ENCODE measurements at regions not wholly inside any gene's neighbourhood (a gene's known extent, or its start where the extent isn't known, plus 50 kb on each side); places are given as distances from the start of the nearest gene placed in this dataset.
"Not testable (repeated sequence)": the region's sequence is repeated elsewhere in the genome, so short reads cannot be mapped to it uniquely, and the experiment has no call there.

- TF ChIP-seq CTCF (IDR thresholded peaks at IDR 0.05; ENCODE audit: low read depth, low read length), result no peak
- Histone ChIP-seq H3K4me3 (ENCODE audit: low read depth, low read length) (no peak overlapping the region), H3K4me1 (no peaks in the 10 kb centered on the region), H3K36me3 (no peaks in the 10 kb centered on the region), H3K9me3 (no peaks in the 10 kb centered on the region), H3K27me3 (no peaks in the 10 kb centered on the region)
- no peak for DNase-seq
Observed at GRCh38 chr6:148021699-148022098, 320.9 kb upstream of the SASH1 start.

GRCh38 chr6:148022279-148022678 lies 320.4 kb upstream of the SASH1 start:
- not testable (repeated sequence) for H3K9me3 ChIP-seq; DNase-seq; H3K27me3 ChIP-seq; H3K4me1 ChIP-seq; H3K4me3 ChIP-seq (ENCODE audit: low read depth, low read length); H3K36me3 ChIP-seq

- DNase-seq, result no peak
- no peak for TF ChIP-seq CTCF (IDR thresholded peaks at IDR 0.05; ENCODE audit: low read depth, low read length)
Observed at GRCh38 chr6:148027201-148027600, 315.4 kb upstream of the SASH1 start.

GRCh38 chr6:148035806-148036390 lies 306.7 kb upstream of the SASH1 start:
- H3K4me1 ChIP-seq, result no peaks in the 10 kb centered on the region
- TF ChIP-seq CTCF (IDR thresholded peaks at IDR 0.05; ENCODE audit: low read depth, low read length), result no peak
- H3K9me3 ChIP-seq, result no peaks in the 10 kb centered on the region
- no peaks in the 10 kb centered on the region for H3K36me3 ChIP-seq
- no peaks in the 10 kb centered on the region for H3K27me3 ChIP-seq
- H3K4me3 ChIP-seq (ENCODE audit: low read depth, low read length), result no peak overlapping the region
- no peak for DNase-seq

More at GRCh38 chr6:148027201-148027600, 315.4 kb upstream of the SASH1 start:
- Histone ChIP-seq H3K36me3 (no peaks in the 10 kb centered on the region), H3K4me1 (no peaks in the 10 kb centered on the region), H3K4me3 (ENCODE audit: low read depth, low read length) (no peak overlapping the region), H3K27me3 (no peaks in the 10 kb centered on the region), H3K9me3 (no peaks in the 10 kb centered on the region)

GRCh38 chr6:148037496-148037895 lies 305.1 kb upstream of the SASH1 start:
- DNase-seq, result no peak

GRCh38 chr6:148041546-148041945 lies 301.1 kb upstream of the SASH1 start:
- no peaks in the 10 kb centered on the region for H3K36me3 ChIP-seq
- TF ChIP-seq CTCF (IDR thresholded peaks at IDR 0.05; ENCODE audit: low read depth, low read length), result no peak
- no peaks in the 10 kb centered on the region for H3K4me1 ChIP-seq
- H3K27me3 ChIP-seq, result no peaks in the 10 kb centered on the region
- DNase-seq, result no peak
- no peak overlapping the region for H3K4me3 ChIP-seq (ENCODE audit: low read depth, low read length)
- no peaks in the 10 kb centered on the region for H3K9me3 ChIP-seq

More at GRCh38 chr6:148037496-148037895, 305.1 kb upstream of the SASH1 start:
- Histone ChIP-seq H3K27me3 (no peaks in the 10 kb centered on the region), H3K4me3 (ENCODE audit: low read depth, low read length) (no peak overlapping the region), H3K4me1 (no peaks in the 10 kb centered on the region), H3K36me3 (no peaks in the 10 kb centered on the region), H3K9me3 (no peaks in the 10 kb centered on the region)
- TF ChIP-seq CTCF (IDR thresholded peaks at IDR 0.05; ENCODE audit: low read depth, low read length), result no peak

GRCh38 chr6:148042536-148042935 lies 300.1 kb upstream of the SASH1 start:
- Histone ChIP-seq H3K9me3 (no peaks in the 10 kb centered on the region), H3K4me1 (no peaks in the 10 kb centered on the region), H3K36me3 (no peaks in the 10 kb centered on the region), H3K27me3 (no peaks in the 10 kb centered on the region), H3K4me3 (ENCODE audit: low read depth, low read length) (no peak overlapping the region)
- DNase-seq, result no peak
- TF ChIP-seq CTCF (IDR thresholded peaks at IDR 0.05; ENCODE audit: low read depth, low read length), result no peak

All from BE2C (cell line).